ENCODE measurements at regions not wholly inside any gene's neighbourhood (a gene's known extent, or its start where the extent isn't known, plus 50 kb on each side); places are given as distances from the start of the nearest gene placed in this dataset.

- POLR2A ChIA-PET = no interaction called here
- BruUV-seq (replicated peaks) = no TSS peak
- Histone ChIP-seq H3K27ac (ENCODE audit: insufficient read depth, low read depth, low read length) (no peak overlapping the region), H3K4me1 (ENCODE audit: control insufficient read depth, extremely low read depth, insufficient read depth, low read length) (no peaks in the 10 kb centered on the region), H3K4me3 (replicated peaks in 1 of 3; ENCODE audit: insufficient read depth in 1 of 3, low read depth in 1 of 3, low read length in 3 of 3) (no peak overlapping the region), H3K79me2 (ENCODE audit: control insufficient read depth, insufficient read depth, low read length) (no peaks in the 10 kb centered on the region), H3K27me3 (ENCODE audit: control insufficient read depth in 2 of 2, insufficient read depth in 2 of 2, low read length in 2 of 2) (no peaks in the 10 kb centered on the region), H3K4me2 (ENCODE audit: insufficient read depth, low read length) (no peak overlapping the region), H2AFZ (ENCODE audit: low read depth, low read length) (no peak overlapping the region), H4K20me1 (replicated peaks; ENCODE audit: control insufficient read depth, extremely low read depth, insufficient read depth, low read length) (no peaks in the 10 kb centered on the region), H3K36me3 (ENCODE audit: control insufficient read depth in 2 of 2, extremely low read depth in 1 of 2, insufficient read depth in 2 of 2, low read length in 2 of 2) (no peaks in the 10 kb centered on the region), H3K9me1 (replicated peaks; ENCODE audit: control insufficient read depth, extremely low read depth, insufficient read depth, low read length) (no peaks in the 10 kb centered on the region), H3K9ac (replicated peaks; ENCODE audit: extremely low read depth, insufficient read depth, low read length) (no peak overlapping the region), H3K9me3 (replicated peaks; ENCODE audit: control insufficient read depth, insufficient read depth, low read length) (peaks cover 3% of the 10 kb centered on the region)
- TF ChIP-seq MYC (IDR thresholded peaks at IDR 0.05; ENCODE audit: low read depth, low read length) (no peak), GATA2 (IDR thresholded peaks at IDR 0.05; ENCODE audit: insufficient read depth, insufficient read length, low read depth, low read length) (no peak), EZH2 (IDR thresholded peaks at IDR 0.05; ENCODE audit: borderline replicate concordance, low read depth, low read length, severe bottlenecking) (no peak), POLR2A (IDR thresholded peaks at IDR 0.05; ENCODE audit: low read depth, low read length) (no peak), JUN (IDR thresholded peaks at IDR 0.05; ENCODE audit: borderline replicate concordance, insufficient read depth, insufficient read length, low read depth) (no peak), CTCF (IDR thresholded peaks at IDR 0.05; ENCODE audit: extremely low read depth in 1 of 2, insufficient read depth in 1 of 2, low read depth in 1 of 2, low read length in 2 of 2) (no peak), FOS (IDR thresholded peaks at IDR 0.05; ENCODE audit: borderline replicate concordance, insufficient read depth, low read length) (no peak), POLR2AphosphoS5 (IDR thresholded peaks at IDR 0.05; ENCODE audit: insufficient read depth, low read depth, low read length) (no peak), MAX (IDR thresholded peaks at IDR 0.05; ENCODE audit: insufficient read depth, insufficient read length) (no peak)
- DNase-seq (ENCODE audit: low read depth, low spot score) = no peak
- FAIRE-seq = no peak
- dilution Hi-C loops (cut with MboI; ENCODE audit: extremely low pct_ligation_motif_present, low sequenced_read_pairs) (no loop called here), intact Hi-C loops (cut with micrococcal nuclease) (no loop called here)
- CTCF ChIA-PET = no interaction called here
These were observed 215.6 kb upstream of the SHH start for GRCh38 chr7:156027821-156028220.
